HG03469 (cell line): ENCODE measurements at regions not wholly inside any gene's neighbourhood (a gene's known extent, or its start where the extent isn't known, plus 50 kb on each side); places are given as distances from the start of the nearest gene placed in this dataset.
"Not testable (repeated sequence)": the region's sequence is repeated elsewhere in the genome, so short reads cannot be mapped to it uniquely, and the experiment has no call there.

Source experiments
- ATAC-seq: cut with Tn5 transposase; IDR thresholded peaks from one replicate; pipeline ENCODE4 v1.9.1; 2021; ENCODE audit warnings: mild to moderate bottlenecking, moderate library complexity, moderate number of reproducible peaks; ENCODE audit not compliant: unreplicated experiment

DNA sequence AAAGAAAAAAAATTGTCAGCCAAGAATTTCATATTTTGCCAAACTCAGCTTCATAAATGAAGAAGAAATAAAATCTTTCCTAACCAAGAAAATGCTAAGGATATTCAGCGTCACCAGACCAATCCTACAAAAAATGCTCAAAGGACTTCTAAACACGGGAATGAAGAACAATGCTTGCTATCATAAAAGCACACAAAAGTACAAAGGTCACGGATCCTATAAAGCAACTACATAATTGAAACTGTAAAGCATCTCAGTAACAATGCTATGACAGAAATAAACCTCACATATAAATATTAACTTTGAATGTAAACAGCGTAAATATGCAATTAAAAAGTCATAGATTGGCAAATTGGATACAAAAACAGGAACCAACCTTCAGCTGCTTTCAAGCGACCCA, 1314.6 kb upstream of the GYPC start:
- ATAC-seq: no peak

DNA sequence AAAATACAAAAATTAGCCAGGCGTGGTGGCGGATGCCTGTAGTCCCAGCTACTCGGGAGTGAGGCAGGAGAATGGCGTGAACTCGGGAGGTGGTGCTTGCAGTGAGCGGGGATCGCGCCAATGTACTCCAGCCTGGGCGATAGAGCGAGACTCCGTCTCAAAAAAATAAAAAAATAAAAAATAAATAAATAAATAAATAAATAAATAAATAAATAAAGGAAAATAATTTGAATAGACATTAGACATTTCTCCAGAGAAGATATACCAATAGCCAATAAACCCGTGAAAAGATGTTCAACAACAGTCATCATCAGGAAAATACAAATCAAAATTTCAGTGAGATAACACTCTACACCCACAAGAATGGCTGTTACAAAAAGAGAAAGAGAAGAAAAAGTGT, 1302.4 kb upstream of the GYPC start:
- not testable (repeated sequence) for ATAC-seq

DNA sequence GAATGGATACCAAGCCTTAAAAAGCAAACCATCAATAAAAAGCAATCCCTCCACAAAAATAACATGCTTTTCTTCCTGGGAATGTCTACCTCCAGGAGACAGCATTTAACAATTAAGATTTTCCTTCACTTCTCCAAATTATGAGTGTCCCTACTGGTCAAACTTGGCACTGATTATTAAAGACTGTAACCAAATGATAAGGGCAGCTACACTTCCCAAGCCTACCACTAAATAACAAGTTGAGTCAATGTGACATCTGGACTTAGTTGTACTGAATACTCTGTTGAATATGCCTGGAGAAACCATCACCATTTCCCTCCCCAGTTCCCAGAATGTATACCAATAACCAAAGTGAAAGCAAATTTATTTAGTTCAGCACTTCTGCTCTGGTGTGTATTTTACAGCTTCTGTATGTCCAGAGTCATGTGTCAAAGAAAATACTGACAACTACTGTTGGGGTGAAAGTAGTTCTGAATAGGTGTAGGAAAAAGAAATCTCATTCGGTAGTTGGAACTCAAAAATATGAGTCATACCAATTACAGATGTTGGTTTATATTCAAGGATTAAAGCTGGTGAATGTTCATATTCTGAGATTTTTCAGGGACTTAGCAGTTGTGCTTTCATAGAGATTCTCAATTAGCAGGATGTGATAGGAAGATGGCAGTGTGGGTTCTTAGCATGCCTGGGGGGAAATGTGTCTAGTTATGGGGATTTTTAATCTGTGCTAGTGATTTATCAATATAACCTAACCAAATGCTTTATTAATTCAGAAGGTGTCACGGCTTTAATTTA, 1291.6 kb upstream of the GYPC start:
- ATAC-seq: no peak

DNA sequence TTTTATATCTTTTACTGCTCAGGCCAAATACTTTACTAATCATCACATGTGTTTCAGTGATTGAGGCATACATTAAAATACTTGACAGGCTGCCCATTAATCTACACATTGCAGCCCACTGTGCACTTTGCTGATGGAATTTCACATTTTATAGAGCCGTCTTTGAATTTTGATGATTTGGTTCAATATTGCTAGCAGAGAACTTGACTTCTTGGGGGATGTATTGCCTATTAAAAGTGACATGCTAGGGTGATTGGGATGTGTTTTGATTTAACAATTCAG, 1291.0 kb upstream of the GYPC start:
- no peak for ATAC-seq

DNA sequence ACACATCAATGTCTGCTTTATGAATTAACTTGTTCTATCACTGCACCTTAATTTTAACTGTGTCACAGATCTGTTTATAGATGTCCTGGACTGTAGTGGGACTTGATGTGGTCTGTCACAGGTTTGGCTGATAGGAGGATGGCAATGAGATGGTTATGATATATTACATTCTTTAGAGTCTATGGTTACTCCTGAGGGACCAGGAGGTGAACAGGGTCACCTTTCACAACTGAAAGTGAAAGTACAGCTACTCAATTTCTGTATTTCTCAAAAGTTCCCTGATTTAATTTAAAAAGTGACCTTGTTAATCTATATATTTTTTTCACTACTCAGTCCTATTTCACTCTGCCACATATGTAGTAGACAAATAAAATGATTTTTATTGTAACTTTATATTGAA, 1284.1 kb upstream of the GYPC start:
- ATAC-seq: no peak

DNA sequence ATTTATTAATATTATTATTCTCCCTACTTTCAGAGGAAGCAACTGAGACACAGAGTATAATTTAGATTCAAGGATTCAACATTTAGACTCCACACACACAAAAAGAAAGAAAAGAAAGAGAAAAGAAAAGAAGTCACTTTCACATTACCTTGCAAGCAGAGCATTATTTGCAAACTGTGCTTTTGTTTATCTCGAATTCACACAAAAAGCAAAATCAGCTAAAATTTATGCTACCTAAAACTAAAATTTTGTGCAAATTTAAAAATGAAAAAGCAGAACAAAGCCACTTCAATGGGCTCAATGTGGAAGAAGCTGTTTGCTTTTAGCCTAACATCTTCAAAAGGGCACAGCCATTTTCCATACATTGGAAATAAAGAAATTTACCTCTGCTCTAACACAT, 1282.7 kb upstream of the GYPC start:
- ATAC-seq: no peak

DNA sequence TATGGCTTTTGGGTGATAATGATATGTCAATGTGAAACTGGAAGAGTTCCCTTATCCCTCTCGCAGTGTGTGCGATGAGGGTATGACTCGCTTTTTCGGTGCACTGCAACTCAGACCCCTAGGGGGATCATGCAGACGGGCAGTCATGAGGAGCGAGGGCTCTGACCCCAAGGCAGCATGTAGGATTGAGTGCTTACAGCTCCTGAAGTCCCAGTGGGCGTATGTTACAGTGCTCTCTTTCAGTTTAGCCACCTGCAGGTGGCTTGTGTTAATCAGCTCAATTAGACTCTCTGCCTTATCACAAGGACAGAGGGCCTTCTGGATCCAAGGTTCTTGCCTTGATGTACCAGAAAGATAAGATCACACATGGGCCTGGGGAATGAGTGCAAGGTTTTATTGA, 1269.9 kb upstream of the GYPC start:
- no peak for ATAC-seq

DNA sequence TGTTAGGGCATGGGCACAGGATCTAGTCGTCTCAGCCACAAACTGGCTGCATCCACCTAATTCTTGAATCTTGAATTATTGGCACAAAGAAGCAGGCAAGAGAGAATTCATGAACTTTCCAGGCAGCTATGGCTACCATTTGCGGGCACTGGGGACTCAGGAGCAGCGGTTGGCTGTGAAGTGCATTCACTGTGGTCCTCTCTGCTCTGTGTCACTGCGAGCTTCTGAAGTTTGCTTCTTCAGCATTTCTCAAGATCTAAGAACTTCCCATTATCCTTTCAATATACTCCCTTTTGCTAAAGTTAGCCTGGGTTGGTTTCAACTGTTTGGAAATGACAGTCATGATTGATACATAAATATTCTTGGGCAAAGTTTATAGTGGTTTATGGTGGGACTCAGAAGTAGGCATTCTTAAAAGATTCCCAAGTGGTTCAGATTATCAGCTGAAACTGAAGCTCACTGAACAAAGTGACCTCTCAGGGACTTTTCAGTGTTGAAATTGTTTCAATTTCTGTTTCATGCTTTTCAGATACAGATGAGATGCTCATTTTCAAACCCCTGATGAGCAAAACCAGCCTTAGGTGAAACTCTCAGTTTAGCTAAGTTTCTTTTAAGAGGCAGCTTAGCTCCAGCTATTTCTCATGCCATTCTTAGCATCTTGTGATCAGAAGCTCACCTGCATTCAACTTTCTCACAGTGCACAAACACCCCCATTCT, 1258.3 kb upstream of the GYPC start:
- peak; percentile 79 for ATAC-seq

DNA sequence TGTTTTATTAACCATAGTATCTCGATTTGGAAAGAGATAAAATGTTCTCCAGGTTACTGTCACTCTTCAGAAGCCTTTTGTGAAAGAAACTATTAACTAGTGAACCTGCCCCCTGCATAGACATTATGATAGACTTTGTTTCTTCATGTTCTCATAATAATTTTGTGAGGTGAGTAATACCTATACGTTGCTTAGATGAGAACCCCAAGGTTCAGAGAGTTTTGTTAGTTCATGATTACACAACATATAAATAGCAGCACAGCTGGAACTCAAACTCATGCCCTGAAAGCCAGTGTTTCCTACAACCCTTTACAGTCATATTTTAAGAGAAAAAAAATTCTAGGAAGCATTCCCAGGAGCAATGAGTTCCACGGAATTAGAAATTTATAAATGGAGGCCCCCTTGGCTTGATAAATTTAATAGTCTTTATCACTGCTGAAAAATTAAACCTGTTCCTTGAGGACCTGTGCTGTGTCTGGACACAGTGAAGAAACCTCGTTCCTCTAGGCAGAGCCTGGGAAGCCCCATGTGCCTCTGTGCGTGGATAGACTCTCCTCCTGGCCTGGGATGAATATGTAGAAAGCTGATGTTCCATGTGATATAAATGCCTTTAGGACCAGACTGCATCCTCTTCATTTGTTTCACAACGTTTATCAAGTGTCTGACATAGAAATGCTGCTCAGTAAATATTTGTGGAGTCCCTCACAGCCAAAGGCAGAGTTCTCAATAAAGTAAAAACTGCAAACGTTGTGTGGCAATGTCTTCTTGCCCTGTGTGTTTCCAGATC, 1257.0 kb upstream of the GYPC start:
- ATAC-seq: peak; percentile 29

DNA sequence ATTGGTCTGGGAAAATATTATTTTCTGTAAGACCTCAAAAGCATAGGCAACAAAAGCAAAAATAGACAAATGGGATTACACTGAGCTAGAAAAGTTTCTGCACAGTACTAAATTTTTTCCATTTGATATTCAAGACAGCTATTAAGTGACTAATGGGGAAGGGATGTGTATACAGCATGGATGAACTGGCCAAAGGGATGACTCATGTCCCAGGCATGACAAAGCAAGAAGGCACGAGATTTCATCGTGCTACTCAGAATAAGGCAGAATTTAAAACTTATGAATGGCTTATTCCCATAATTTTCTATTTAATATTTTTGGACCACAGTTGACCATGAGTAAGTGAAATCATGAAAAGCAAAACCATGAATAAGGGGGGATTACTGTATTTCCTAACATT, 1250.1 kb upstream of the GYPC start:
- ATAC-seq: no peak

DNA sequence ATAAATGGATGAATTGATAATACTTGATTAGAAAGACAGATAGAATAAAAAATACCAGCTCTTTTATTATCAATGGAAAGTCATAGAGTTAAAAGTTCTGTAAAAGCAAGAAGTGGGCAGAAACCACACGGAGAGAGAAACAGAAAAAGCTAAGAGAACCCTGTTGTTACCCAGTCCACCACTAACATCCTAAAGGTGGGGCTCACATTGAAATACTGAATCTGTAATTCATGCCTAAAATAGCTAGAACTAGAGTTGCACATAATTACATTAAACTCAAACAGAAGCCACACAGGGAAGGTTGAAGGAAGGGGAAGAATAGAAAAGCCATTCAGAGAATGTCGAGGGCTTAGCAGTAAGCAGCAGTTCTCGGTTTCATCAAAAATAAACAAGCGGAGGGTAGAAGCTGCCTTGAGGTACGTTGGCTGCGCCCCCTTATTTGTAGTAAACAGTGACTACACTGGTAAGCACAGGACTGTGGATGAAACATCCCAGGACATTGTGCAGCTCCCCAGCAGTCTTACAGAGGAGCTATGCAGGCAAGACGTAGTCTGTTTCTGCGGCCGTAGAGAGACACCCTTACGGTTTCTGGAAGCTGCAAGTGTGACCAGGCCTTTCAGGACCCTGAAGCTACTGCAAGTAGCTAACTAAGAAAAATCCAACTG, 1247.0 kb upstream of the GYPC start:
- no peak for ATAC-seq

DNA sequence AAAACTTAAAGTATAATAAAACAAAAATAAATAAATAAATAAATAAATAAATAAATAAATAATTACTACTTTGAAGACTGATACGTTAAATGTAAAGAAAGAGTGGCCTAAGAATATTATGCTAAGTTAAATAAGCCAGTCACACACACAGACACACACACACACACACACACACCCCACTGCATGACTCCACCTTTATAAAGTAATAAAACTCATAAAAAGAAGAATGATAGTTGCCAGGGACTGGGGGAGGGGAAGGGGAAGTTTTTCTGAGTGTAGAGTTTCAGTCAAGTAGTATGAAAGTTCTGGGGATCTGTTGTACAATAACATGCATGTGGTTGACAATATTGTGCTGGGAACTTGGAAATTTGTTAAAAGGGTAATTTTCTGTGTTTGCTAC, 1237.5 kb upstream of the GYPC start:
- ATAC-seq: no peak

DNA sequence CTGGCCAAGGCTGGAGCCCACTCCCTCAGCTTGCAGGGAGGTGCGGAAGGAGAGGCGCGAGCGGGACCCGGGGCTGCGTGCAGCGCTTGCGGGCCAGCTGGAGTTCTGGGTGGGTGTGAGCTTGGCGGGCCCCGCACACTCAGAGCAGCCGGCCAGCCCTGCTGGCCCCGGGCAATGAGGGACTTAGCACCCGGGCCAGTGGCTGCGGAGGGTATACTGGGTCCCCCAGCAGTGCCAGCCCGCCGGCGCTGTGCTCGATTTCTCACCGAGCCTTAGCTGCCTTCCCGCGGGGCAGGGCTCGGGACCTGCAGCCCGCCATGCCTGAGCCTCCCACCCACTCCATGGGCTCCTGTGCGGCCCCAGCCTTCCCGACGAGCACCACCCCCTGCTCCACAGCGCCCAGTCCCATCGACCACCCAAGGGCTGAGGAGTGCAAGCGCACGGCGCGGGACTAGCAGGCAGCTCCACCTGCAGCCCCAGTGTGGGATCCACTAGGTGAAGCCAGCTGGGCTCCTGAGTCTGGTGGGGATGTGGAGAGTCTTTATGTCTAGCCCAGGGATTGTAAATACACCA, 1233.7 kb upstream of the GYPC start:
- ATAC-seq: not testable (repeated sequence)

DNA sequence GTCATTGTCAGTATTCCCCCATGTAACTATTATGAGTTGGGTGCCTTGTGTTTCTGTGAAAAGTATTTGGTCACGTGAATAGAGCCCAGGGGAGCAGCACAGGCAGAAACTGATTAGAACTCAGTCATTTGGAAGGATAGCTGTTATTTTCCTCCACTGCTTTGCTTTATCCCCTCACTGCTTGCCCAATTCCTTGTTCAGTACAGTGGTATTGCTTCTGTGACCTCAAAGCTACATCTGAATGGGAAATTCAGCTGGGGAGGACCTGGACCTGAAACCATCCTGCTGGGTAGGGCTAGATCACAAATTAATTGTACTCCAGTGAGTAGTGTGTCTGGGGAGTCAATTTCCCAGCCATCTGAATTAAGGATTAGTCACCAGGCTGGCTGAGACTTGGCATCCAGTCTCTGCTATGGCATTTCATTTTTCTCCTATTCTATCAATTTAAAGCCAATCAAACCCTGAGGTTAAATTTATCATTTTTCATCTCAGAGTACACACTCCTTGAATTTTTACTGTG, 1231.6 kb upstream of the GYPC start:
- no peak for ATAC-seq

DNA sequence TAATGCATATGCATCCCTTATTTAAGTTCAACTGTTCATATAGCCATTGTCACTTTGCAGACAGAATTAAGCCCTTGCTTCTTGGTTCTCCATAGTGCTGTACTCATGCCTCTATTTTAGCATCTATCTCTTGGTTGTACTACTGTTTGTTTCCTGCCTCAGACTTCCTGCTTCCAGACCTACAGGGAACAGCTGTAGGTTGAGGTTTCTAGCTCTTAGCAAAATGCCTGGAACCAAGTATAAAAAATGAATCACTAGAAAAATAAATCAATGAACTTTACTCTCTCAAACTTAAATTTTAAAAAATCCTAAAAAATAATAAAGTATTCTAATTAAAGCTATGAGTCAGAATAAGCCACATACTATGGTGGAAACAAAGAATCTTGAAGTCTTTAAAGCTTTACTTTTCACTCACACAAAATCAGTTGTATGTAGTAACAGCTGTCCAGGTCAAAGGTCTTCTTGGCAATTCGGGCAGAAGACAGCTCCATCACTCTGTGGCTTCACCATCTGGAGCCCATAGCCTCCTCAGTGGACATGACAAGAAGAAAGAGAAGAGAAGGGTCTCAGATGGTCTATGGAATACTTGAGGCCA, 1228.1 kb upstream of the GYPC start:
- ATAC-seq: no peak

DNA sequence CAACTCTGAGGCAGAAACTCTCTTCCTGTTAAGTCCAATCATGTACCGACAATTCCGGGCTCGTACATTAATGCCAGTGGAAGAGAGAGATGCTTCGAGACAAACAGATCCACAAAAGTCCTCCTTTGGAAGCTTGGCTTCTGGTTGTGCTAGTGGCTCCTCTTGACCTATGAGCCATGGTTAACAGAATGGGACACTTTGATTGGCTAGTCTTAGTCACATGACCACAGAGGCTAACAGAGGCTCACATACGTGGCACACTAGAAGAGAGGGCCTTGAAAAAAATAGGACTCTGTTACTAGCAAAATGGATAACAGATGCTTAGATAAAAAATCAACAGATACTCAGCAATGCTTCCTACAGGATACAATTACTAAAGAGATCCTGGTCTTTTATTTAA, 1211.9 kb upstream of the GYPC start:
- no peak for ATAC-seq

DNA sequence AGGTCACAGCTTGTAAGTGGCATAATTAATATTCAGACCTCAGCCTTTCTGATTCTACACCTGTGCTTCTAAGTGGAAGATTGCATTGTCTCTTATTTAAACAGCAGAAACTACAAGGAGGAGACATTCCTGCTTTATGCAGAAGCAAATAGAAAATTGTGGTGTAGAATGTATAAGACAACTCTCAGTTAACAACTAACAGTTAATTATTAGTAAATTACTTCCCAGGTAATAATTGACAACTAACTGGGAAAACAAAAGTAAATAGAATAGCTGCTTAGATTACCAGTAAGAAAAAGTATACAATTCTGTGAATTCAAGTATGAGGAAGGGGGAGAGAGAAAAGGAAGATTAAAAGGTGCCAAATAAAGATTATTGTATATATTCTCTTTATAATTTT, 1210.5 kb upstream of the GYPC start:
- no peak for ATAC-seq

DNA sequence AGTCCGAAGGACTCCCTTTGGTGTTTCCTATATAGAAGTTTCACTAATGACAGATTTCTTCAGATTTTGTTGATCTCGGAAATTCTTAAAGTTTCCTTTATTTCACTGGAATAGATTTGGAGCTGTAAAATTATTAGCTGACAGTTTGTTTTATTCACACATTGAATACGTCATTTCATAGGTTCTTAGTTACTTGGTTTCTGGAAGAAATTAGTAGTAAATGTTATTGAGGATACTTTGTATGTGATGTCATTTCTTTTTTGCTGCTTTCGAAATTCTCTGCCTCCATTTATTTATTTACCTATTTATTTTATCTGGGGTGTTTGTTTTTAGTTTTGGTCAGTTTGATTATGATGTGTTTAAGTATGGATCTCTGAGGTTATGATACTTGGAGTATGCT, 1205.9 kb upstream of the GYPC start:
- ATAC-seq: no peak

DNA sequence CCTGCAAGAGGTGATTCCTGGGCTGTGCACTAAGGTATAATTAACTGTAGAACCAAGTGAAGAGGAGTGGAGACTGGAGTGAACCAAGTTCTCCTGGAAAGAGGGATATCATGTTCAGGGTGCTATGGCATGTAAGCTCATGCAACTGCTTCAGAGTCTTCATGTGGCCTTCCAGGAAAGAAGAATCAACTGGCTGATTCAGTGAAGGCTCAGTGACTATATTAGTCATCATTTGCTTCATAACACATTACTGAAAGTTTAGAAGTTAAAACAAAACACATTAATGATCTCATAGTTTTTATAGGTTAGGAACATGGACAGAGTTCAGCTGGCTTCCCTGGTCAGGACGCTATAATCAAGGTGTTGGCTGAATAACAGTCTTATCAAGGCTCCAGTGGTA, 1200.8 kb upstream of the GYPC start:
- no peak for ATAC-seq

DNA sequence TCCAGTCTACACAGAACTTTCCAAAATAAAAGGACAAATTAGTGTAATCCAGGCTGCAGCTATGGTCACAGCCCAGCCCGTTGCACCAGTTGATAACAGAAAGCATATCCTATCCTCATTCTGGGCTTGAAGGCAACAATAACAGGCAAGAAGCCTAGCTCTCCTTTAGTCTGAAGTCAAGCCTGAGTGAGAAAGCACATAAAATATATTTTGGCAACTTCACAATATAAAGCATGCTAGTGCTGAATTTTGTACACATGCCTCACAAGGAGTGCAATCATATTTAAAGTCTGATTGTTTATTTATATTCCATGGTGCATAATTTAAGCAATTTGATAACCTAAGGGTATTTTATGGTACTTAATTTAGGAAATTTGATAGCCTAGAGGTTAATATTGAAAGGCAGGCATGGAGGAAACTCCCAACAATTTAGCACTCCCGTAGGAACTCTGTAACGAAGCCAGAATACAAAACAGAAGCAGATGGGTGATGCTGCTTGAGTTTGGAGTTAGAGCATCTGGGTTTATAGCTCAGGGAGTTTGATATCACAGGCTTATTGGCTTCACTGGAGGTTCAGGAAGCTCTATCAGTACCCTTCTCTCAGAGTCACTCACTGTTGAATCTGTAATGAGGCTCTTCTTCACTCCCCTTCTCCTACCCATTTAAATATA, 1199.1 kb upstream of the GYPC start:
- no peak for ATAC-seq
